ENCODE measurements at regions not wholly inside any gene's neighbourhood (a gene's known extent, or its start where the extent isn't known, plus 50 kb on each side); places are given as distances from the start of the nearest gene placed in this dataset.
"Not testable (repeated sequence)": the region's sequence is repeated elsewhere in the genome, so short reads cannot be mapped to it uniquely, and the experiment has no call there.

DNA sequence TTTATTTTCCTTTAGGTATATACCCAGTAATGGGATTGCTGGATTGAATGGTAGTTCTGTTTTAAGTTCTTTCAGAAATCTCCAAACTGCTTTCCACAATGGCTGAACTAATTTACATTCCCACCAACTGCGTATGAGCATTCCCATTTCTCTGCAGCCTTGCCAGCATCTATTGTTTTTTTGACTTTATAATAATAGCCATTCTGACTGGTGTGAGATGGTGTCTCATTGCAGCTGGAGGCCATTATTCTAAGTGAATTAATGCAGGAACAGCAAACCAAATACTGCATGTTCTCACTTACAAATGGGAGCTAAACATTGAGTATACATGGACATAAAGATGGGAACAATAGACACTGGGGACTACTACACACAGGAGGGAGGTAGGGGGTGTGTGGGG is 288.9 kb upstream of the NDST3 start:
- H3K36me3 ChIP-seq (replicated peaks); DNase-seq (ENCODE audit: low spot score in 2 of 2); H3K27me3 ChIP-seq (ENCODE audit: low read depth); H3K4me1 ChIP-seq; H3K4me3 ChIP-seq; H3K9me3 ChIP-seq; in situ Hi-C loops (cut with MboI; ENCODE audit: low sequenced_read_pairs): not testable (repeated sequence)

DNA sequence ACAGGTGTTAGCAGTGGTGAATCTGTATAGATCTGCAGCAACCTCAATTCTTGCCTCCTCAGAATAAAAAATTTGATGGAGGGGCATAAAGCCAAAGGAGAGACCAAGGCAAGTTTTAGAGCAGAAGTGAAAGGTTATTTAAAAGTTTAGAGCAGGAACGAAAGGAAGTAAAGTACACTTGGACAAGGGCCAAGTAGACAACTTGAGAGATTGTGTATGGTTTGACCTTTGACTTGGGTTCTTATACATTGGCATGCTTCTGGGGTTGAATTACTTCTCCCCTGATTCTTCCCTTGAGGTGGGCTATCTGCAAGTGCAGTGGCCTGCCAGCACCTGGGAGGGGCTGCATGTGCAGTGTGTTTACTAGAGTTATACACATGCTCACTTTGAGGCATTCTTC is 278.8 kb upstream of the NDST3 start:
- no peak for DNase-seq (ENCODE audit: low spot score in 2 of 2)
- H3K27me3 ChIP-seq (ENCODE audit: low read depth): no peaks in the 10 kb centered on the region
- H3K36me3 ChIP-seq (replicated peaks): no peaks in the 10 kb centered on the region
- in situ Hi-C loops (cut with MboI; ENCODE audit: low sequenced_read_pairs): no loop called here
- no peaks in the 10 kb centered on the region for H3K4me1 ChIP-seq
- H3K4me3 ChIP-seq: no peak overlapping the region
- H3K9me3 ChIP-seq: no peaks in the 10 kb centered on the region

DNA sequence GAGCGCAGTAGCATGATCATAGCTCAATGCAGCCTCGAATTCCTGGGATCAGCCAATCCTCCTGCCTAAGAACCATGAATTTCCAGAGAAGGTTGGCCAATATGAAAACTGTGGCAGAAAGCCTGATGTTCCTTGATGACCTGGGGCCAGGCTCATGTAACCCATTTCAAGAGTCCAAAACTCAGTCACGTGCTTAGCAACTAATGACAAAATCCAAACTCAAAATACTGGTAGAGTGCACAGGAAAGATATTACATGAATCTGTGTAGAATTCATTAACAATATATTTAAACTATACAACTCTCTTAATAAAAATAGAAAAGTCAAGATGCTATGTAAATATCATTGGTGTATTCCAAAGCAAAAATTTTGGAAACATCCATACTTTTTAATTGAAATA is 265.7 kb upstream of the NDST3 start:
- in situ Hi-C loops (cut with MboI; ENCODE audit: low sequenced_read_pairs): no loop called here
- DNase-seq (ENCODE audit: low spot score in 2 of 2): no peak
- no peak overlapping the region for H3K4me3 ChIP-seq
- no peaks in the 10 kb centered on the region for H3K4me1 ChIP-seq
- no peaks in the 10 kb centered on the region for H3K27me3 ChIP-seq (ENCODE audit: low read depth)
- no peaks in the 10 kb centered on the region for H3K36me3 ChIP-seq (replicated peaks)
- no peaks in the 10 kb centered on the region for H3K9me3 ChIP-seq

DNA sequence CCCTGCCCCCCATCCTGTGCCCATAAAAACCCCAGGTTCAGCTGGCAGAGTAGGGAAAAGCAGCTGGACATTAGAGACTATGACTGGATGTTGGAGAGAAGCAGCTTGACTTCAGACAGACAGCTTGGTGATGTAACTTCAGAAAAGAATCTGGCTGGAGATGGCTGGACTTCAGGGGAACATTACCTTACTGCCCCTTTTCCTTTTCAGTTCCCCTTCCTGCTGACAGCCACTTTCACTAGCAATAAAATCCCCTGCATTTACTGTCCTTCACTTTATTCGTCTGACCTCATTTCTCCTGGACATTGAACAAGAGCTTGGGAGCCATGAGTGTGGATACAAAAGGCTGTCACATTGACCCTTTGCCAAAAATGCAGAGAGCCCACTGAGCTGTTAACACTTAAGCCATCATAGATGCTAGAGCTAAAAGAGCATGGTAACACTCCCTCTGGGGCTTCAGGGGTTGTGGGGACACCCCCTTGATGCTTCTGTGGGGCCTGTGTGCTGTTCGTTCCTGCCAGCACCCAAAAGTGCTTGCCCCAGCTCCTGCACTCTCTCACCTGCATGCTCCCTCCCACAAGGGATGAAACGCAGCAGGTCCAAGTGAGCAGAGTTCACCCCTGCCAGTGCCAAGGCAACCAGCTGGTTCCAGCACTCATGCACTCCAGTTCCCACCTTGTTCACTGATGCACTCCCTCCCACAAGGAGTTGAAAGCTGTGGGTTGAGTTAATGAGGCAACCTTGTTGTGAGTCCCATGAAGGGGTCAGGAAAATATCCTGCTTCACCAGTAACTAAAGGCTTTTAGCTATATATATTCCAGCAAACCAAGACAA is 263.8 kb upstream of the NDST3 start:
- Histone ChIP-seq H3K4me3 (no peak overlapping the region), H3K27me3 (ENCODE audit: low read depth) (no peaks in the 10 kb centered on the region), H3K4me1 (no peaks in the 10 kb centered on the region), H3K36me3 (replicated peaks) (no peaks in the 10 kb centered on the region), H3K9me3 (no peaks in the 10 kb centered on the region)
- DNase-seq (ENCODE audit: low spot score in 2 of 2): no peak
- in situ Hi-C loops (cut with MboI; ENCODE audit: low sequenced_read_pairs): no loop called here

DNA sequence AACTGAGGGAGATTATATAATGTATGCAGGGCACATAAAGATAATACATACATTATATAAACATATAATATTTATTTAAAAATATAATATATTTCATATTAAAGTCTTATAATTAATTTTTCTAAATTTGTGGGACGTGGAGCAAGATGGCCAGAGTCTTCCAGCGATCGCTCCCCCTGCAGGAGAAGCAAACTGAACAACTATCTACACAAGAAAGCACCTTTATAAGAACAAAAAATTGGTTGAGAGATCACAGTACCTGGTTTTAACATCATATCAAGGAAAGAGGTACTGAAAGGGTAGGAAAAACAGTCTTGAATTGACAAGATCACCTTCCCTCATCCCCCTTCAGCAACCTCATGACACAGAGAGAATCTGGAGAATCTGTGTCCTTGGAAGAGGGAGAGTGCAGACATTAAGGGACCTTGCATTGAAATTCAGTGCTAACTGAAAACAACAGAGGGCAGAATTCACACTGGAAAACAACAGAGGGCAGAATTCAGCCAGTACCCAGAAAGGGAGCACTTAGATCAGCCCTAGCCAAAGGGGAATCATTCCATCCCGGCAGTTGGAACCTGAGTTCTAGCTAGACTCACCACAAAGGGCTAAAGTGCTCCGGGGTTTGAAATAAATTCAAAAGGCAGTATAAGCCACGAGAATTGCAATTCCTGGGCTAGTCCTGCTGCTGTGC is 262.5 kb upstream of the NDST3 start:
- Histone ChIP-seq H3K27me3 (ENCODE audit: low read depth) (no peaks in the 10 kb centered on the region), H3K4me3 (no peak overlapping the region), H3K4me1 (no peaks in the 10 kb centered on the region), H3K36me3 (replicated peaks) (no peaks in the 10 kb centered on the region), H3K9me3 (no peaks in the 10 kb centered on the region)
- in situ Hi-C loops (cut with MboI; ENCODE audit: low sequenced_read_pairs): no loop called here
- no peak for DNase-seq (ENCODE audit: low spot score in 2 of 2)

DNA sequence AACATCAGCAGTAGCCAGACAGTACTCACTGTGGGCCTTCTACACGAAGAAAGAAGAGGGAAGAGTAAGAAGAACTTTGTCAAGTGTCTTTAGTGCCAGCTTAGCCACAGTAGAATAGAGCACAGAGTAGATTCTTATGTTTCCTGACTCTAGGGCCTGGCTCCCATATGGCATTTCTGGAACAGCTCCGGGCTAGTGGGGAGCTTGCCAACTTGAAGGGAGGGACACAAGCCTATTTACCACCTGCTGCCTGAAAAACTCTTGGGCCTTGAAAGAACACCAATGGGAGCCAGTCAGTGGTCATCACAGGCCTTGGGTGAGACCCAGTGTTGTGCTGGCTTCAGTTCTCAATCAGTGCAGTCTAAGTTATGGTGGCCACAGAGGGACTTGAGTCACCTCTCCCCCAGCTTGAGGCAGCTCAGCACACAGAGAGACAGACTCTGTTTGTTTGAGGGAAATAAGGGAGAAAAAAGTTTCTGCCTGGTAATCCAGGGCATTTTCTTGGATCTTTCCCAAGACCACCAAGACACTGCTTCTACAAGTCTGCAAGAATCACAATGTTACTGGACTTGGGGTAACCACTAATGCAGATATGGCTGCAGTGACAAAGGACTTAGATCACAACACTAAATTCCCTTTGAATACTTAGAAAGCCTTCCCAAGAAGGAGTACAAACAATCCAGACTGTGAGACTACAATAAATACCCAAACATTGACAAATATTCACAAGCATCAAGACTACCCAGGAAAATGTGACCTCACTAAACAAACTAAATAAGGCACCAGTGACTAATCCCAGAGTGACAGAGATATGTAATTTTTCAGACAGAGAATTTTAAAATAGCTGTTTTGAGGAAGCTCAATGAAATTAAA is 261.0 kb upstream of the NDST3 start:
- H3K9me3 ChIP-seq: no peaks in the 10 kb centered on the region
- H3K4me1 ChIP-seq: no peaks in the 10 kb centered on the region
- H3K4me3 ChIP-seq: no peak overlapping the region
- no peaks in the 10 kb centered on the region for H3K36me3 ChIP-seq (replicated peaks)
- in situ Hi-C loops (cut with MboI; ENCODE audit: low sequenced_read_pairs): no loop called here
- no peaks in the 10 kb centered on the region for H3K27me3 ChIP-seq (ENCODE audit: low read depth)
- DNase-seq (ENCODE audit: low spot score in 2 of 2): no peak

DNA sequence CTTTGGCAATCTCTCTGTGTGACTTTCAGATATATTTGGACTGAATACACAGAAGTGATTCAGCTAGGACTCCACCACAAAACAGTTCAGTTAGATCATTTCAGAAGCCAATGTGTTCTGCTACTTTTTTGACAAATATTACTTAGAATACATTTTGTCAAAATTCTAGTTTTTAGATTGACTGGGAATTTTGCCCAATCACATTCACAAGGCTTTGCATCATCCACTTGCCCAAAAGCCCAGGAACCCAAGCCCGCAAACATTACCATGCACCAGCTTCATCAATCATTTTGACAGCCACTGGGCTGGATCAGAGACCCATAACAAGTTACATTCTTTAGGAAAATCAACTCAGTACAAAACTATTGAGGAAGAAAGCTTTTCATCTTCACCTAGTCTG is 256.6 kb upstream of the NDST3 start:
- no peak for DNase-seq (ENCODE audit: low spot score in 2 of 2)
- Histone ChIP-seq H3K9me3 (no peaks in the 10 kb centered on the region), H3K36me3 (replicated peaks) (no peaks in the 10 kb centered on the region), H3K4me1 (no peaks in the 10 kb centered on the region), H3K4me3 (no peak overlapping the region), H3K27me3 (ENCODE audit: low read depth) (no peaks in the 10 kb centered on the region)
- in situ Hi-C loops (cut with MboI; ENCODE audit: low sequenced_read_pairs): no loop called here

DNA sequence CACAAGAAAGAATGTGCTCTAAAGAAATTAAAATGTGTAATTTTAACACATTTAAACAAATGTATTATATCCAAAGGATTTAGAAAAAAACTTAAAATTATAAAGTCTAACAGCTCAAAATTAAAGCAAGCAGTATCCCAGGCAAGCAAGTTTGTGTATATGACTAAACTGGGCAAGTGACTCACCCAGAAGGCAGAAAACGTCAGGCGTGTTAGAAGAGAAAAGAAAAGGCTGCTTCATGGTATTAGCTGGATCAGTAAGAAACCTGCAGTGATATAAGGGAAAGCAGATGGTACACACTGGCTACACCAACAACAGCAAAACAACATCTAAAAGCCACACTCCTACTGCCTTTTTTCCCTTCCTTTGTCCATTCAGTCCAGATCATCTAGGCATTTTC is 250.6 kb upstream of the NDST3 start:
- Histone ChIP-seq H3K27me3 (ENCODE audit: low read depth) (no peaks in the 10 kb centered on the region), H3K4me3 (no peak overlapping the region), H3K36me3 (replicated peaks) (no peaks in the 10 kb centered on the region), H3K4me1 (no peaks in the 10 kb centered on the region), H3K9me3 (no peaks in the 10 kb centered on the region)
- in situ Hi-C loops (cut with MboI; ENCODE audit: low sequenced_read_pairs): no loop called here
- no peak for DNase-seq (ENCODE audit: low spot score in 2 of 2)

DNA sequence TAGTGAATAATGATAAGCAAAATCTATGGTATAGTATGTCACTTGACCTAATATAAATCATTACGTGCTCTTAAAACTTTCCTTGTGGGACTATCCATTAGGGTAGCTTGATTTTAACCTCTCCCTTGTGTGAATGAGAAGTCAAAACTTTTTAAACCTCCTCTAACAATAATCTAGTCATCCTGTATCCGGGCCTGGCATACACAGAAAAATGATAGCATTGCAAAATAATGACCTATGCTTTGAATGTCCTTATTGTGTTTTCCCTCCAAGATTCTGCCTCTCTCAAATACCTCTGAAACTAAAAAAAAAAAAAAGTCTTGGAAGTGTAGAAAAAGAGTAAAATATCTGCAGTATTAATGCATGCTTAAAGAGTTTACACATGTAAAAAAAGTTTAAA is 250.0 kb upstream of the NDST3 start:
- Histone ChIP-seq H3K9me3 (no peaks in the 10 kb centered on the region), H3K4me1 (no peaks in the 10 kb centered on the region), H3K27me3 (ENCODE audit: low read depth) (no peaks in the 10 kb centered on the region), H3K36me3 (replicated peaks) (no peaks in the 10 kb centered on the region), H3K4me3 (no peak overlapping the region)
- in situ Hi-C loops (cut with MboI; ENCODE audit: low sequenced_read_pairs): no loop called here
- DNase-seq (ENCODE audit: low spot score in 2 of 2): no peak

DNA sequence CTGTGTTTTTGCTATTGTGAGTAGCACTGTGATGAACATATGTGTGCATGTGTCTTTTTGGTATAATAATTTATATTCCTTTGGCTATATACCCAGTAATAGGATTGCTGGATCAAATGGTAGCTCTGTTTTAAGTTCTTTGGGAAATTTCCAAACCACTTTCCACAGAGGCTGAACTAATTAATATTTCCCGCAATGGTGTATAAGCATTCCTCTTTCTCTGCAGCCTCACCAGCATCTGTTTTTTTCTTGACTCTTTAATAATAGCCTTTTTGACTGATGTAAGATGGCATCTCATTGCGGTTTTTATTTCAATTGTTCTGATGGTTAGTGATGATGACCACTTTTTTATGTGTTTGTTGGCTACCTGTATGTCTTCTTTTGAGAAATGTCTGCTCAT is 247.7 kb upstream of the NDST3 start:
- no peak for DNase-seq (ENCODE audit: low spot score in 2 of 2)
- no peaks in the 10 kb centered on the region for H3K9me3 ChIP-seq
- in situ Hi-C loops (cut with MboI; ENCODE audit: low sequenced_read_pairs): no loop called here

DNA sequence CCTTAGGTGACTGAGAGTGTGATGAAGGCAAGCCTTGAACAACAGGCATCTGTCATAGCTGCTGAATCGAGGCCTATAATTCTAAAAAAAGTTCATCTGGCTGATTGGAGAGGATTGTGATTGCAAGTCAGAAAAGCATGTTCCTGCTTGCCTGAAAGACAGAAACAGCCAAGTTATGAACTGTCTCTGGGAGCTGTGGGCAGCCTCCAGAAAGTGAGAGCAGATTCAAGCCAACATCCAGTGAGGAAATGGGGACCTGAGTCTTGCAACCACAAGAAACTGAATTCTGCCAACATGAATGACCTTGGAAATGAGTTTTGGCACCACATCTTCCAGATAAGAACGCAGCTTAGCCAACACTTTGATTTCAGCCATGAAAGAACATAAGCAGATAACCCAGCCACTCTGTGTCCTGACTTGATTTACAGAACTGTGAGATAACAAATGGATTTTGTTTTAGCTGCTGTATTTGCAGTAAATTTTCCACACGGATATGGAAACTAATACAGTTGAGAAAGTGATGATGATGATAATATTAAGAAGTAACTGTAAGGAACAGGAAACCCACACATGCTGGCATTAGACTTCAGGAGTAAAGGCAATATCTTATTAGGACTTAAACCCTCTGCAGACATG is 240.3 kb upstream of the NDST3 start:
- H3K27me3 ChIP-seq (ENCODE audit: low read depth): no peaks in the 10 kb centered on the region
- H3K4me3 ChIP-seq: no peak overlapping the region
- no peaks in the 10 kb centered on the region for H3K9me3 ChIP-seq
- H3K36me3 ChIP-seq (replicated peaks): no peaks in the 10 kb centered on the region
- DNase-seq (ENCODE audit: low spot score in 2 of 2): no peak
- no peaks in the 10 kb centered on the region for H3K4me1 ChIP-seq
- in situ Hi-C loops (cut with MboI; ENCODE audit: low sequenced_read_pairs): no loop called here

More for the DNA sequence above, 247.7 kb upstream of the NDST3 start:
- no peaks in the 10 kb centered on the region for H3K36me3 ChIP-seq (replicated peaks)
- no peak overlapping the region for H3K4me3 ChIP-seq
- no peaks in the 10 kb centered on the region for H3K4me1 ChIP-seq
- no peaks in the 10 kb centered on the region for H3K27me3 ChIP-seq (ENCODE audit: low read depth)

DNA sequence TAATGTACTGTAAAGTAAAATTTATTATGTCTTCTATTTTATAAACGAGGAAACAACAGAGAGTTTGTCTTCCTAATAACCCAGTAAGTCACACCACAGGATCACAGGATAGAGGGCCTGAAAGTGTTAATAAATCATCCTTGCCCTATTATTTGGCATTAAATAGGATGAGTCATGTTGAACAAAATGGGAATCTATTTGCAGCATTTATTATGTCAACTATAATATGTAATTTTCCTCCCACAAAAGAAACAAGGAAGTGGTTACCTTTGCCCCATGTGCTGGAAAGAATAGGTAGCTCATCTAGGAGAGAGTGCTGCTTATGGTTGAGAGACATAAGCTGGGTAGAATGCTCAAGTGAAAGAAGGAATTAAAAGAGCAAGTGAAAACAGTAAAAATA is 237.6 kb upstream of the NDST3 start:
- no peaks in the 10 kb centered on the region for H3K36me3 ChIP-seq (replicated peaks)
- no peak overlapping the region for H3K4me3 ChIP-seq
- DNase-seq (ENCODE audit: low spot score in 2 of 2): no peak
- no peaks in the 10 kb centered on the region for H3K27me3 ChIP-seq (ENCODE audit: low read depth)
- H3K4me1 ChIP-seq: no peaks in the 10 kb centered on the region
- H3K9me3 ChIP-seq: no peaks in the 10 kb centered on the region
- in situ Hi-C loops (cut with MboI; ENCODE audit: low sequenced_read_pairs): no loop called here

DNA sequence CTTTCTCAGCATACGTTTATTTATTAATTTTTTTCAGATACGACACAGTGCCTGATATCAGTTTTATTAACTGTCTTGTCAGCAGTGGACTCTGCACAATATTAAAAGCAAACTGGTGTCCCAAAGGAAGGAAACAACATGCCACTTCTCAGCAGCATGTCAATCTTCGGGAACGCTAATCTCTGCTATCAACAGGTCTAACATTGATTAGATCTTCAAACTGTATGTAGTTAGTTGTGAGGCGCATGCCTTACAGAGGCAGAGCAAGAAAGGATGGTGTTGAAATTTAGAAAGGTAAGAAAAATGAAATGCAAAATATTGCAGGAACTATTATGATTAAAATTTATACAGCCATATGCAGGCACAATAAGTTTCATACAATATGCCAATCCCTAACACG is 233.7 kb upstream of the NDST3 start:
- Histone ChIP-seq H3K4me3 (no peak overlapping the region), H3K9me3 (no peaks in the 10 kb centered on the region), H3K36me3 (replicated peaks) (no peaks in the 10 kb centered on the region), H3K27me3 (ENCODE audit: low read depth) (no peaks in the 10 kb centered on the region), H3K4me1 (no peaks in the 10 kb centered on the region)
- no peak for DNase-seq (ENCODE audit: low spot score in 2 of 2)
- in situ Hi-C loops (cut with MboI; ENCODE audit: low sequenced_read_pairs): no loop called here

Measured in HAP-1 (cell line).